HepG2 (cell line): ENCODE measurements at regions not wholly inside any gene's neighbourhood (a gene's known extent, or its start where the extent isn't known, plus 50 kb on each side); places are given as distances from the start of the nearest gene placed in this dataset.

Experiments
- ASH2L ChIP-seq: fragments of 300-600, 200-600 bp; sonication (generic); IDR thresholded peaks from 2 replicates; pipeline ENCODE4 v1.7.0; 2017; ENCODE audit warnings: low read depth, mild to moderate bottlenecking, moderate library complexity, mixed read lengths, low read length; ENCODE audit not compliant: insufficient read length
- ATF1 ChIP-seq: IDR thresholded peaks from 2 replicates; pipeline ENCODE4 v1.6.1; 2016; ENCODE audit warnings: mild to moderate bottlenecking, control low read depth
- CBX2 ChIP-seq, 2 experiments: fragments of 200-600 bp in 1 of 2; sonication (generic); formaldehyde crosslinking in 1 of 2; IDR thresholded peaks; 2 replicates each; pipeline versions ENCODE4 v1.7.0 to v1.8.1; 2018 to 2022; ENCODE audit warnings: low read depth in 2 of 2, low read length in 1 of 2, mild to moderate bottlenecking in 1 of 2, missing genetic modification reagents in 1 of 2
- CHCHD3 ChIP-seq: sonication (generic); formaldehyde crosslinking; IDR thresholded peaks from 2 replicates; pipeline ENCODE4 v1.8.0; 2022; ENCODE audit warnings: mild to moderate bottlenecking, missing genetic modification reagents, moderate library complexity
- FOXP1 ChIP-seq, 2 experiments: fragments of 450-650 bp in 1 of 2; IDR thresholded peaks; 2 replicates each; pipeline ENCODE4 v1.6.1; 2017 to 2018; ENCODE audit warnings: antibody characterized with exemption in 1 of 2
- KLF9 ChIP-seq: IDR thresholded peaks from 2 replicates; pipeline ENCODE4 v1.6.1; 2016; ENCODE audit warnings: low read depth
- NPAS2 ChIP-seq: sonication (generic); formaldehyde crosslinking; IDR thresholded peaks from 2 replicates; pipeline ENCODE4 v1.8.0; 2022; ENCODE audit warnings: mild to moderate bottlenecking, missing genetic modification reagents, borderline replicate concordance
- RCOR2 ChIP-seq: IDR thresholded peaks from 2 replicates; pipeline ENCODE4 v1.6.1; 2016; ENCODE audit warnings: missing biosample characterization, missing genetic modification reagents
- ZBTB21 ChIP-seq: sonication (generic); formaldehyde crosslinking; IDR thresholded peaks from 2 replicates; pipeline ENCODE4 v1.4.0; 2020; ENCODE audit warnings: missing genetic modification reagents
- ZBTB42 ChIP-seq: sonication (generic); formaldehyde crosslinking; IDR thresholded peaks from 2 replicates; pipeline ENCODE4 v1.5.0; 2020; ENCODE audit warnings: mild to moderate bottlenecking, missing genetic modification reagents
- ZNF790 ChIP-seq: sonication (generic); formaldehyde crosslinking; IDR thresholded peaks from 2 replicates; pipeline ENCODE4 v1.8.0; 2022; ENCODE audit warnings: missing genetic modification reagents, mild to moderate bottlenecking, borderline replicate concordance
- ZNF816 ChIP-seq: sonication (generic); formaldehyde crosslinking; IDR thresholded peaks from 2 replicates; pipeline ENCODE4 v1.8.0; 2022; ENCODE audit warnings: missing genetic modification reagents, mild to moderate bottlenecking, borderline replicate concordance
- TF ChIP-seq, protein P1 (sequence below), 2 experiments: IDR thresholded peaks; 2 replicates each; pipeline ENCODE4 v1.6.1; 2011 to 2012; ENCODE audit warnings: low read length in 2 of 2, borderline replicate concordance in 1 of 2, low read depth in 1 of 2, mild to moderate bottlenecking in 1 of 2, moderate library complexity in 1 of 2
- TF ChIP-seq, protein P2 (sequence below): sonication (generic); formaldehyde crosslinking; IDR thresholded peaks from 2 replicates; pipeline ENCODE4 v1.8.1; 2022; ENCODE audit warnings: low read depth, mild to moderate bottlenecking, missing genetic modification reagents
- TF ChIP-seq, protein P3 (sequence below): sonication (generic); formaldehyde crosslinking; IDR thresholded peaks from 2 replicates; pipeline ENCODE4 v1.5.0; 2020; ENCODE audit warnings: missing genetic modification reagents
- TF ChIP-seq, protein P4 (sequence below): IDR thresholded peaks from 2 replicates; pipeline ENCODE4 v1.6.1; 2012; ENCODE audit warnings: low read length, improper control_type of control experiment
- TF ChIP-seq, protein P5 (sequence below): sonication (generic); formaldehyde crosslinking; IDR thresholded peaks from 2 replicates; pipeline ENCODE4 v1.4.0; 2020; ENCODE audit warnings: missing genetic modification reagents, borderline replicate concordance

DNA sequence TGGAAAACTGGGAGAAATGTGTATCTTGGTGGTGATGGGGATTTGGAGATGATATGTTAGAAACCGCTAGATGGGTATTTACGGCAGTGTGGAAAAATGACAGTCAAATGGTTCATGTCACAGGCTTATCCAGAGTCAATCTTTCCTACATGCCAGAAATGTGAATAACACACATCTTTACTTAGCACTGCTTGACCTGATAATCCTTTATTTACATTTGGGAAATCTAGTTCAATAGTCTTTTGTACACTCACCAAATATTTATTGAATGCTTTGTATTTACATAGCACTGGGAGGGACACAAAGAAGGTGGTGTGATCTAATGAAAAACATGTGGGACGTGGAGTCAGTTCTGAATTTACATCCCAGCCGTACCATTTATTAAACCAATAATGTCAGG lies 208.2 kb downstream of the DIO2 start (continued):
- TF ChIP-seq, protein P1, sequence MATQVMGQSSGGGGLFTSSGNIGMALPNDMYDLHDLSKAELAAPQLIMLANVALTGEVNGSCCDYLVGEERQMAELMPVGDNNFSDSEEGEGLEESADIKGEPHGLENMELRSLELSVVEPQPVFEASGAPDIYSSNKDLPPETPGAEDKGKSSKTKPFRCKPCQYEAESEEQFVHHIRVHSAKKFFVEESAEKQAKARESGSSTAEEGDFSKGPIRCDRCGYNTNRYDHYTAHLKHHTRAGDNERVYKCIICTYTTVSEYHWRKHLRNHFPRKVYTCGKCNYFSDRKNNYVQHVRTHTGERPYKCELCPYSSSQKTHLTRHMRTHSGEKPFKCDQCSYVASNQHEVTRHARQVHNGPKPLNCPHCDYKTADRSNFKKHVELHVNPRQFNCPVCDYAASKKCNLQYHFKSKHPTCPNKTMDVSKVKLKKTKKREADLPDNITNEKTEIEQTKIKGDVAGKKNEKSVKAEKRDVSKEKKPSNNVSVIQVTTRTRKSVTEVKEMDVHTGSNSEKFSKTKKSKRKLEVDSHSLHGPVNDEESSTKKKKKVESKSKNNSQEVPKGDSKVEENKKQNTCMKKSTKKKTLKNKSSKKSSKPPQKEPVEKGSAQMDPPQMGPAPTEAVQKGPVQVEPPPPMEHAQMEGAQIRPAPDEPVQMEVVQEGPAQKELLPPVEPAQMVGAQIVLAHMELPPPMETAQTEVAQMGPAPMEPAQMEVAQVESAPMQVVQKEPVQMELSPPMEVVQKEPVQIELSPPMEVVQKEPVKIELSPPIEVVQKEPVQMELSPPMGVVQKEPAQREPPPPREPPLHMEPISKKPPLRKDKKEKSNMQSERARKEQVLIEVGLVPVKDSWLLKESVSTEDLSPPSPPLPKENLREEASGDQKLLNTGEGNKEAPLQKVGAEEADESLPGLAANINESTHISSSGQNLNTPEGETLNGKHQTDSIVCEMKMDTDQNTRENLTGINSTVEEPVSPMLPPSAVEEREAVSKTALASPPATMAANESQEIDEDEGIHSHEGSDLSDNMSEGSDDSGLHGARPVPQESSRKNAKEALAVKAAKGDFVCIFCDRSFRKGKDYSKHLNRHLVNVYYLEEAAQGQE (IDR thresholded peaks at IDR 0.05; ENCODE audit: borderline replicate concordance in 1 of 2, low read depth in 1 of 2, low read length in 2 of 2): peak in 1 of 2 experiments; percentile 36; a peak in 1 of 4 replicates
- TF ChIP-seq, protein P2, sequence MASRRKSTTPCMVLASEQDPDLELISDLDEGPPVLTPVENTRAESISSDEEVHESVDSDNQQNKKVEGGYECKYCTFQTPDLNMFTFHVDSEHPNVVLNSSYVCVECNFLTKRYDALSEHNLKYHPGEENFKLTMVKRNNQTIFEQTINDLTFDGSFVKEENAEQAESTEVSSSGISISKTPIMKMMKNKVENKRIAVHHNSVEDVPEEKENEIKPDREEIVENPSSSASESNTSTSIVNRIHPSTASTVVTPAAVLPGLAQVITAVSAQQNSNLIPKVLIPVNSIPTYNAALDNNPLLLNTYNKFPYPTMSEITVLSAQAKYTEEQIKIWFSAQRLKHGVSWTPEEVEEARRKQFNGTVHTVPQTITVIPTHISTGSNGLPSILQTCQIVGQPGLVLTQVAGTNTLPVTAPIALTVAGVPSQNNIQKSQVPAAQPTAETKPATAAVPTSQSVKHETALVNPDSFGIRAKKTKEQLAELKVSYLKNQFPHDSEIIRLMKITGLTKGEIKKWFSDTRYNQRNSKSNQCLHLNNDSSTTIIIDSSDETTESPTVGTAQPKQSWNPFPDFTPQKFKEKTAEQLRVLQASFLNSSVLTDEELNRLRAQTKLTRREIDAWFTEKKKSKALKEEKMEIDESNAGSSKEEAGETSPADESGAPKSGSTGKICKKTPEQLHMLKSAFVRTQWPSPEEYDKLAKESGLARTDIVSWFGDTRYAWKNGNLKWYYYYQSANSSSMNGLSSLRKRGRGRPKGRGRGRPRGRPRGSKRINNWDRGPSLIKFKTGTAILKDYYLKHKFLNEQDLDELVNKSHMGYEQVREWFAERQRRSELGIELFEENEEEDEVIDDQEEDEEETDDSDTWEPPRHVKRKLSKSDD (CRISPR knock-in tag): no peak
- TF ChIP-seq ZBTB21 (CRISPR knock-in tag): no peak
- TF ChIP-seq RCOR2 (CRISPR knock-in tag): peak; percentile 87
- no peak for TF ChIP-seq NPAS2 (CRISPR knock-in tag)
- TF ChIP-seq KLF9 (CRISPR knock-in tag): no peak
- no peak for TF ChIP-seq FOXP1 (IDR thresholded peaks at IDR 0.05)
- peak; percentile 91 for TF ChIP-seq FOXP1 (CRISPR knock-in tag; IDR thresholded peaks at IDR 0.05)
- no peak for TF ChIP-seq ZNF816
- no peak for TF ChIP-seq CHCHD3
- 0 out of 2 replicates have a peak, but pooled peaks have one; percentile 33 for TF ChIP-seq ATF1
- no peak for TF ChIP-seq ZNF790 (CRISPR knock-in tag)
- TF ChIP-seq ASH2L: peak; percentile 24
- TF ChIP-seq, protein P3, sequence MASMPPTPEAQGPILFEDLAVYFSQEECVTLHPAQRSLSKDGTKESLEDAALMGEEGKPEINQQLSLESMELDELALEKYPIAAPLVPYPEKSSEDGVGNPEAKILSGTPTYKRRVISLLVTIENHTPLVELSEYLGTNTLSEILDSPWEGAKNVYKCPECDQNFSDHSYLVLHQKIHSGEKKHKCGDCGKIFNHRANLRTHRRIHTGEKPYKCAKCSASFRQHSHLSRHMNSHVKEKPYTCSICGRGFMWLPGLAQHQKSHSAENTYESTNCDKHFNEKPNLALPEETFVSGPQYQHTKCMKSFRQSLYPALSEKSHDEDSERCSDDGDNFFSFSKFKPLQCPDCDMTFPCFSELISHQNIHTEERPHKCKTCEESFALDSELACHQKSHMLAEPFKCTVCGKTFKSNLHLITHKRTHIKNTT: no peak
- TF ChIP-seq, protein P4, sequence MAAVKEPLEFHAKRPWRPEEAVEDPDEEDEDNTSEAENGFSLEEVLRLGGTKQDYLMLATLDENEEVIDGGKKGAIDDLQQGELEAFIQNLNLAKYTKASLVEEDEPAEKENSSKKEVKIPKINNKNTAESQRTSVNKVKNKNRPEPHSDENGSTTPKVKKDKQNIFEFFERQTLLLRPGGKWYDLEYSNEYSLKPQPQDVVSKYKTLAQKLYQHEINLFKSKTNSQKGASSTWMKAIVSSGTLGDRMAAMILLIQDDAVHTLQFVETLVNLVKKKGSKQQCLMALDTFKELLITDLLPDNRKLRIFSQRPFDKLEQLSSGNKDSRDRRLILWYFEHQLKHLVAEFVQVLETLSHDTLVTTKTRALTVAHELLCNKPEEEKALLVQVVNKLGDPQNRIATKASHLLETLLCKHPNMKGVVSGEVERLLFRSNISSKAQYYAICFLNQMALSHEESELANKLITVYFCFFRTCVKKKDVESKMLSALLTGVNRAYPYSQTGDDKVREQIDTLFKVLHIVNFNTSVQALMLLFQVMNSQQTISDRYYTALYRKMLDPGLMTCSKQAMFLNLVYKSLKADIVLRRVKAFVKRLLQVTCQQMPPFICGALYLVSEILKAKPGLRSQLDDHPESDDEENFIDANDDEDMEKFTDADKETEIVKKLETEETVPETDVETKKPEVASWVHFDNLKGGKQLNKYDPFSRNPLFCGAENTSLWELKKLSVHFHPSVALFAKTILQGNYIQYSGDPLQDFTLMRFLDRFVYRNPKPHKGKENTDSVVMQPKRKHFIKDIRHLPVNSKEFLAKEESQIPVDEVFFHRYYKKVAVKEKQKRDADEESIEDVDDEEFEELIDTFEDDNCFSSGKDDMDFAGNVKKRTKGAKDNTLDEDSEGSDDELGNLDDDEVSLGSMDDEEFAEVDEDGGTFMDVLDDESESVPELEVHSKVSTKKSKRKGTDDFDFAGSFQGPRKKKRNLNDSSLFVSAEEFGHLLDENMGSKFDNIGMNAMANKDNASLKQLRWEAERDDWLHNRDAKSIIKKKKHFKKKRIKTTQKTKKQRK: no peak
- no peak for TF ChIP-seq ZBTB42 (CRISPR knock-in tag)
- no peak for TF ChIP-seq CBX2 (IDR thresholded peaks at IDR 0.05; ENCODE audit: low read depth, low read length)
- TF ChIP-seq CBX2 (CRISPR knock-in tag; IDR thresholded peaks at IDR 0.05; ENCODE audit: low read depth): no peak
- TF ChIP-seq, protein P5, sequence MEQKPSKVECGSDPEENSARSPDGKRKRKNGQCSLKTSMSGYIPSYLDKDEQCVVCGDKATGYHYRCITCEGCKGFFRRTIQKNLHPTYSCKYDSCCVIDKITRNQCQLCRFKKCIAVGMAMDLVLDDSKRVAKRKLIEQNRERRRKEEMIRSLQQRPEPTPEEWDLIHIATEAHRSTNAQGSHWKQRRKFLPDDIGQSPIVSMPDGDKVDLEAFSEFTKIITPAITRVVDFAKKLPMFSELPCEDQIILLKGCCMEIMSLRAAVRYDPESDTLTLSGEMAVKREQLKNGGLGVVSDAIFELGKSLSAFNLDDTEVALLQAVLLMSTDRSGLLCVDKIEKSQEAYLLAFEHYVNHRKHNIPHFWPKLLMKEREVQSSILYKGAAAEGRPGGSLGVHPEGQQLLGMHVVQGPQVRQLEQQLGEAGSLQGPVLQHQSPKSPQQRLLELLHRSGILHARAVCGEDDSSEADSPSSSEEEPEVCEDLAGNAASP (CRISPR knock-in tag): no peak
